Kidney glomerular epithelial cell (primary cell): ENCODE measurements at regions not wholly inside any gene's neighbourhood (a gene's known extent, or its start where the extent isn't known, plus 50 kb on each side); places are given as distances from the start of the nearest gene placed in this dataset.
A peak's percentile ranks its signal among the peaks of the same experiment; 100 is the strongest.
"Not testable (repeated sequence)": the region's sequence is repeated elsewhere in the genome, so short reads cannot be mapped to it uniquely, and the experiment has no call there.

ENCODE experiments used
- DNase-seq: peaks from one replicate; lab custom pipeline; 2025; lab: John Stamatoyannopoulos, UW

DNA sequence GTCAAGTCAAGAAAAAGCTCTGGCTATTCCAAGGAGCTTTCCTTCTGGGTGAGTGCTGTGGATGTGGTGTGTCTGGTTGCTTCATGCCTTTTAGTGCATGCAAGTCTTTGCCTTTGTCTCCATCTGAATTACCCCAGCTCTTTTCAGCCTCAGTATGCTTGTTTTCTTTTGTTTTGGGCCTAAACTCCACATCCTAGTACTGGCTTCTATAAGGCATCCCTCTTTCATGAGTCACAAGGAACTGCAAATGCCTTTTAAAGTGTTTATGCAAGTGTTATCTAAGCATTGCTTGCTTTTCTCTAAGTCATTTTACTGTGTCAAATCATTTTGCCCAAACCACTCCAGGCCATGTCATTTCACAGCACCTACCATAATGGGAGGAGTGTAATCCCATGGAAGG, 132.1 kb downstream of the PLCE1 start:
- DNase-seq = no peak

DNA sequence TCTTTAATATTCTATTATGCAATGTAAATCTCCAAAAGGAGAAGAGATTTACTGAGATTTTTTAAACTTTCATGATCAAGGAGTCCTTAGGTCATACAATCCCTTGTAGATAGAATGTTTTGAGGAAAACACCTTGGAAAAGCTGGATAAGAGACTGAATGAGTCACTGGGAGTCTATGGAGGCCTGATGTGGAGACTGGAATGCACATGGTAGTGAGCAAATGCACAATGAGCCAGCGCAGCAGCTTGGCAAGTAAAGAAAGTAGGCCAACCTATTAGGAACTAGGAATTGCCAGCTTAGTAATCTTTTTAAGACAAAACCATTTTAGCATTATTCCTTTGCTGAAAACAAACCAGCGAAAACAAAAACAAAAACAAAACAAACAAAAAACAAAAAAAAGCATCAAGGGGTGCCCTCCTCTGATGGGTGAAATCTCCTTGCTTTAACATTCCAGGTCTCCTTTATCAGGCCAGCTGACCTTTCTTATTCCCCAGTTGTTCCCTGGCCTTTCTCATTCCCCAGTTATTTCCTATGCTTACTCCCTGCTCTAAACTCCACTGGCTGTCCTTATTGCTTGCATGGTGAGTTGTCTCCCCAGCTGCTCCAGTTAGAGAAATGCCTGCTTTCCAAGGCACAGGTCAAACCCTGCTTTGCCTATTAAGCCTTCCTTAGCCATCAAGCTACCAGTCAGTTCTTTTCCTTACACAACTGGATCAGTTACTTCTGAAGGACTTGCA, 135.8 kb downstream of the PLCE1 start:
- DNase-seq = peak; percentile 30

DNA sequence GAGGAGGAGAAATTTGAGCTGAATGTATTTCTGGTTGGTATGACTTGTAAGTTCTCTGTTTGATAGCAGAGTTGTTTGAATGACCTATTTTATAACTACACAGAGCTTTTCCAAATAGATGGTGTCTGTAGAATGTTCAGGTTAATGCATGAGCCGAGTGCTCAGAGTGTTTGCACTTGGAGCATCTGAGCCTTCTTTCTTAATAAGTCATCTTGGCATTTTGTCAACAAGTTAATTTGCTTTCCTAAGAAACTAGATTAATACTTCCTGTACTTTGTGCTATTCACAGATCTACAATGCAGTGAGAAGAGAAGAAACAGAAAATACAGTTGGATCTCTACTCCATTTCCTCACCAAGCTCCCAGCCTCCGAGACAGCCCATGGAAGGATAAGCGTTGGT, 138.2 kb downstream of the PLCE1 start:
- peak; percentile 20 for DNase-seq

DNA sequence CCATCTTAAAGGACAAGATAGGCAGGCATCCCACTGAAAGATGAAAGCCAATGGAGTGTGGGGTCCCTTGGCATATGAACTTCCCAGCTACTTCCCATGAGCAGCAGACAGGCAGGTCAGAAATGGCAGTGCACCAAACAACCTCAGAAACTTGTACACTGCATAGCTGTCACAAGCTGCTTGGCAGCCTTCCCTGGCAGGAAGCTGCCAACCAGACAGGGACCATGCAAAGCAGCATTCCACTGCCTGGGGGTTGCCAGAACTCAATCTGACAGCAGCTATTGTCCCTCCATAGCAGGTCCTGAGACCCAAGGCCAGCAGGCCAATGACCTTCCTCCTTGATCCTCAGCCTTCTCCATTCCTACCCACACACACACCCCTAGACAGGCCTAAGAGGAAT, 139.5 kb downstream of the PLCE1 start:
- no peak for DNase-seq

DNA sequence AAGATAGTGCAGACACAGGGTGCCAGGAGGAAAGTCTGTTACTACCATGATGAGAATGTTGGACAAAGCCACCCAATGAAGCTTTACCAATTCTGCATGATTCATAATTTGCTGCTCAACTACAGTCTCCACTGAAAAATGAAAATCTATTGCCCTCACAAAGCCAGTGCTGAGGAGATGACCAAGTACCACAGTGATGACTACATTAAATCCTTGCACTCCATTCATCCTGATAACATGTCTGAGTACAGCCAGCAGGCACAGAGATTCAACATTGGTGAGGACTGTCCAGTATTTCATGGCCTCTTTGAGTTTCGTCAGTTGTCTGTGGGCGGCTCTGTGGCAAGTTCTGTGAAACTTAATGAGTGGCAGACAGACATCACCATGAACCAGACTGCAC, 144.0 kb downstream of the PLCE1 start:
- DNase-seq = no peak

DNA sequence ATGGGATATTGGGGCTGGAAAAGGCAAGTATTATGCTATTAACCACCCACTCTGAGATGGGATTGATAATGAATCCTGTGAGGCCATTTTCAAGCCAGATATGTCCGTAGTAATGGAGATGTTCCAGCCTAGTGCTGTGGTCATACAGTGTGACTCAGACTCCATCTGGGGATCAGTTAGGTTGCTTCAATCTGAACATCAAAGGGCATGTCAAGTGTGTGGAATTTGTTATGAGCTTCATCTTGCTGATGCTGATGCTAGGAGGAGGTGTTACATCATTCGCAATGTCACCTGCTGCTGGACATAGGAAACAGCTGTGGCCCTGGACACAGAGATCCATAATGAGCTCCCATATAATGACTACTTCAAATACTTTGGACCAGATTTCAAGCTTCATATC, 144.7 kb downstream of the PLCE1 start:
- DNase-seq = no peak

DNA sequence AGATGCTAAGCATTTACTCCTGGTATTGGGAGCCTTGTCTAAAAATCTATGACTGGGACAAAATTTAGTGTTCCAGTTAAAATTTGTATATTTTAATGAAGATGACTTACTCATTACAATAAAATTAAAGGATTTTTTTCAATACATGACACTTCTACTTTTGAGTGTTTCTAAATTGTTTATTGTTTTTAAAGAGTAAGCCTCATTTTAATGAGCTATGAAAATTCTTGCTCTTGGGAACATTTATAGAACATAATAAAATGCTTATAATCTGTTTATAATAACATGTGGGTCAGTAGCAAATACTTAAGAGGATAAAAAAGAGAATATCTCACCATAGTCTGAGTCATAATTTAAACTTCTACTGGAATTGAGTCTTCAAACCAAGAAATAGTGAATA, 149.5 kb downstream of the PLCE1 start:
- DNase-seq = no peak

DNA sequence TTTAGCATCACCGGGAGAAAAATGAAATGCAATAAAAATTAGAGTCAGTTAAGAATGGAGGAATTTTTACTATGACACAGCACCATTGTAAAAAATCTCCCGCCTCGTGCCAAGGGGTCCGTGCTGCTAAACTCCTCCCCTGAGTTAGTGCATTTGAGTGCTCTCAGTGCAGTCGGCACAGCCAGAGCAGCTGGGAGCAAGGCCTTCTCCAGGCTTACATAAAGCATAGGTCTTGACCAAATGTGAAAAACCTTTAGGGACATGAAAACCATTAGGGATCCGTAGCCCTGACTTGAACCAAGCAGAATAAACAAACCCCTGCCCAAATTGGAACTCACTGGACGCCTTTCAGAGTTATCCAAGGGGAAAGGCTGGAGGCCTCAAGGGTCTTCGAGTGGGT, 152.6 kb downstream of the PLCE1 start:
- no peak for DNase-seq

DNA sequence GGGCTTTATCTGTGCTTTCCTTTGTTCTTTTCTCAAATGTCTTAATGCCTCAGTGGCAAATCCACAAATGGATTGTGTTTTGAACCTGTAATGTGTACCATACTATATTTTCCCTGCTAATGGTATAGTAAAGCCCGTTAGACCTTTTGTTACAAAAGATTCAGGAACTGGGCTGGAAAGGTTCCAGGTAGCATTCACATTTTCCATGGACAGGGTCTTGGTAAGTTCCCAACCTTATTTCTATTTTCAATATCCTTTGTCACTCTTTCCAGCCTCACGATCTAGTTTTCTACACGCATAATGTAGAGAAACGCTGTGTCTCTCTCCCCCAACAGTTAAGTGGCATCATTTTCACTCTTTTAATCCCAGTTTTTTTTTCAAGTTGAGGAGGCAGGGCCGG, 153.0 kb downstream of the PLCE1 start:
- no peak for DNase-seq

DNA sequence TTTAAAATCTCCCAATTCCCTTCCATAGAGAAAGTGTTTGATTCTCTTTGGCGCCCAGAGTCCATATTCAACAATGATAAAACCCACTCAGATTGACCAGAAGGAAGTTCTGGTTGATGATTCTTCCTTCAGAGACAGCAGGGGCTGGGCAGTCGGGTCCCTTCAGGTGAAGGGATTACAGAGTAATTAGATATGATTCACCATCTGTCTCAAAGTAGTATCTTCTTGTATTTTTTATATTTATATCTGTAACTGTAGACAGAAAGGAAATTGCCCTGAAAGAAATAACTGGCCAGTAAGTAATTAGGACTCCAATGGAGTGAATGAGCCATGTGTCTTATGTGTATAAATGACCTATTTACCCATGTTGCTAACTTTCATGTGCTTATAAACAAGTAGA, 156.0 kb downstream of the PLCE1 start:
- no peak for DNase-seq

DNA sequence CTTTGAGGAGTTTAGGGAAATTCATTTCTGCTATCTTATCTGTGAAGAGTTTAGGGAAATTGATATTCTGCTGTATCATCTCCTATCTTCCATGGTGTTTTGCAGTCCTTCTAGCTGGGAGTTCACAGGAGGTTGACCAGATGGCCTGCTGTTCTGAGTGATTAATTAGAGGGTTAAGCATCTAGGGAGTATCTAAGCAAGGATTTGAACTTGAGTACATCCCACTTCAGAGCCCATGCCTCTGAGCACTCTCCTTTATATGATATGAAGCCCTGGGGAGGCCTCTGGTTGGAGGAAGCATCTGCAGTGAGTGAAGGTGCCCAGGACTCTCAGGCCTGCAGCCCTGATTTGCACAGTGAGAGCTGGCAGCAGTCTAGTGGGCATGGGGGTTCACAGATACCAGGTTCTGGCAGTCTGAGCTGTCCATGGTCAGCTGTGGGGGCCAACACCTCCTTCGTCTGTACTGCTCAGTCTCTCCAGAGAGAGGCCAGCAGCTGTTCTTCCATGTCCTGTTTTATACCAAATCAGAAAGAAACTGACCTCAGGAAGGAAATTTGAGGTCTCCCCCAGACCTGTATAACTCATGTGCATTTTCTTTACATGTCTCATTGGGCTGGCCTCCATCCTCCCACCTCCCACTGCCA, 156.9 kb downstream of the PLCE1 start:
- DNase-seq = no peak

DNA sequence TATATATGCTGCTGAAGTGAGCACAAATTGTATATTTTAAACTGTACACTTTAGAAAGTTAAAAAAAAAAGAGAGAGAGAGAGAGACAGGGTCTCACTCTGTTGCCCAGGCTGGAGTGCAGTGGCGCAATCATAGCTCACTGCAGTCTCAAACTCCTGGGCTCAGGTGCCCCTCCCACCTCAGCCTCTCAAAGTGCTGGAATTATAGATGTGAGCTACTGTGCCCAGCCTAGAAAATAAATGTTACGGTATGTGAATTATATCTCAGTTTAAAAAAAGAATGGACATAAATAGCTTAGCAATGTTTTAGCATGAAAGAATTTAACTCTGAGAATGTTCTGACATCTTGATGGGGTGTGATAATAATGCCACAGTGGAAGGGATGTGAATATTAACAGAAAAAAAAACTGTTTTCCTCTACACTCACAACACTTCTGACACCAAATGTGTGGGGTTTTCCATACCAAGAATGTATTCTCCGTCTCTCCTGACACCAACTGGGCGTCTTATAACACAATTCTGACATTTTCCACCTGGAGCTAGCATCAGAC, 162.1 kb downstream of the PLCE1 start:
- no peak for DNase-seq

DNA sequence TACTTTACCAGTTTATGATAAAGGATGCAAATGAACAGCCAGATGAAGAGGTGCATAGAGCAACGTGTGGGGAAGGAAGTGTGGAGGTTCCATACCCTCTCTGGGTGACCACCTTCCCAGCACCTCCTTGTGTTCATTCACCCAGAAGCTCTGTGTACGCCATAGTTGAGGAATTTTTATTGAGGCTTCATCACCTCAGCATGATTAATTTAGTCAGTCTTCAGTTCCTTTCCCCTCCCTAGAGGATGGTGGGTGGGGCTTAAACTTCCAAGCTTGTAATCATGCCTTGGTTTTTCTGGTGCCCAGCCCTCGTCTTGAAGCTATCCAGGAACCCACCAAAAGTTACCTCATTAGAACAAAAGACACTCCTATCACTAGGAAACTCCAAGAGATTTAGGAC, 162.7 kb downstream of the PLCE1 start:
- no peak for DNase-seq

DNA sequence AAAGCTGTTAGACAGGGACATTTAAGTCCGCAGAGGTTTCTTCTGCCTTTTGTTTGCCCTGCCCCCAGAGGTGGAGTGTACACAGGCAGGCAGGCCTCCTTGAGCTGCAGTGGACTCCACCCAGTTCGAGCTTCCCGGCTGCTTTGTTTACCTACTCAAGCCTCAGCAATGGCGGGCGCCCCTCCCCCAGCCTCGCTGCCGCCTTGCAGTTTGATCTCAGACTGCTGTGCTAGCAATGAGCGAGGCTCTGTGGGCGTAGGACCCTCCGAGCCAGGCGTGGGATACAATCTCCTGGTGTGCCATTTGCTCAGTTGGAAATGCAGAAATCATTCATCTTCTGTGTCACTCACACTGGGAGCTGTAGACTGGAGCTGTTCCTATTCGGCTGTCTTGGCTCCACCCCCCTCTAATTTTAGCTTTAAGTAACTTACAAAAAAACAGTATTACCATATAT, 171.5 kb downstream of the PLCE1 start:
- DNase-seq = not testable (repeated sequence)

DNA sequence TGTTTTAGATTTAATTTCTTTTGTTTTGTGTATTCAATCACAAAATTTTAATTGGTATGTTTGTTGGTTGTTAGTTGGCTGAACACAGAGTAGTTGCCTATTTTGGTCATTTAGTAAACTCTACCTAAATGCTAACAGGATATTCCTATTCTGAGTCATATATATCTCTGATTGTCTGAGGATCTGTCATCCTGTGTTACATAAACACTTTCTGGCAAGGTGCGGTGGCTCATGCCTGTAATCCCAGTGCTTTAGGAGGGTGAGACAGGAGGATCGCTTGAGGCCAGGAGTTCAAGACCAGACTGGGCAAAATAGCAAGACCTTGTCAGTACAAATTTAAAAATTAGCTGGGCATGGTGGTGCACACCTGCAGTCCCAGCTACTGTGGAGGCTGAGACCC, 178.6 kb downstream of the PLCE1 start:
- DNase-seq = no peak

DNA sequence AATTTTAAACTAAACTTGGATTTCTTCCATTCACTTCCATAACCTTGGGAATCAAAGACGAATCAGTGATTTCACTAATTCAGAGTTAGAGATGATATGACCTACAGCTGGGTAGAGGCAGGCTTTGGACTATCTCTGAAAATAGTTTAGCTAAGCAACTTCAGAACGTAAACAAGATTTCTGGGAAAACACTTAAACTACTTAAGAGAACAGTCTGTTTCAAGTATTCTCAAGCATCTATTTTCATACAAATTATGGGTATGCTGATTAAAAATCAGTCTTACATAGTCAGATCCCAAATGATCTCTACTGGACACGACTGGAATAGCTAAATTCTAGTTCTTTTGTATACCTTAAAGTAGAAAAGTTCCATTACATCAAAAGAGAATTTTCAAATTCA, 179.9 kb downstream of the PLCE1 start:
- DNase-seq = no peak

DNA sequence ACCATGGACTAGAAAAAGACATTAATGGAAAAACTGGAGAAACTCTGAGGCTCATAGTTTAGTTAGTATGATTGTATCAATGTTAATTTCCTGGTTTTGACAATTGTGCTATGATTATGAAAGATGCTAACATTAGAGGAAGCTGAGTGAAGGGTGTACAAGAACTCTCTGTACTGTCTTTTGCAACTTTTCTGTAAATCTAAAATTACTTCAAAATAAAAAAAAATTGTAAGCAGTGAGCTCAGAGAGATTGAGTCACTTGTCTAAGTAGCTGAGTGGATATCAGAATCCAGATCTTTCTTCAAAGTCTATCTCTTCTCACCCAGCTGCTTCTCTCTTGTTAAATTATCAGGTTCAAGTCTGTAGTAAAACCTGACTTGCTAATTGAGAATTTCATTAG, 181.1 kb downstream of the PLCE1 start:
- no peak for DNase-seq

DNA sequence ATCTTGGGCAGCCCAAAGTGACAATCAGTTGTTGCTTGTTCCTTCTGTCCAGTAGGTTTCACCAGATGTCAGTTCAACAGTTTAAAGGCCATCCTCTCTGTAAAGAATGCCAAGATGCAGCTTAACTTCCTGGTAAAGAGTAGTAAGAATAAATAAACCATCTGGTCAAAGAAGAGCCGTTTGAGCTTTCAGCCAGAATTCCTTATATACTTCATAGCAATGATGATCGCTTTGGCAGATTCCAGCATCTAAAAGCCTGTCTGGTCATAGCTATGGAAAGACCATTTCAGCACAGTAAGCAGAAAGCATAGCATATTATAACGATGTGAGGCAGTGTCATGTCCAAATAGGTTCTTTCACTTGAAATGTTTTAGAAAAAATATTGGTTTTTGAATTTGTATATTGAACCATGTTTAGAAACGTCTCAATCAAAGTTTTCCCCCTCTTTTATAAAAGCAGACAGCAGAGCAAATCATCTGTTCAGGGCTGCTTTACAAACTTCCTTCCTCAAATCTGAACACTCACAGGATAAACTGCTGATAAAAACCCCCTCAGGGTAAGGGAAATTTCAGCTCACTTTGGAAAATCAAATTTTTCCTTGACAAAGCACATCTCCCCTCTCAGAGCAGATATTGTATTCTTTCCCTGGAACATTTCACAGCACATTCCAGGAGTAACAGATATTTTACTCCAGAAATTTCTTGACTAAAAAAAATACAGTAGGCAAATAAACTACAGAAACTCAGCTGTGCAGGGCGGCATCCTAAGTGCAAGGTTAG, 184.1 kb downstream of the NOC3L start:
- DNase-seq = no peak

DNA sequence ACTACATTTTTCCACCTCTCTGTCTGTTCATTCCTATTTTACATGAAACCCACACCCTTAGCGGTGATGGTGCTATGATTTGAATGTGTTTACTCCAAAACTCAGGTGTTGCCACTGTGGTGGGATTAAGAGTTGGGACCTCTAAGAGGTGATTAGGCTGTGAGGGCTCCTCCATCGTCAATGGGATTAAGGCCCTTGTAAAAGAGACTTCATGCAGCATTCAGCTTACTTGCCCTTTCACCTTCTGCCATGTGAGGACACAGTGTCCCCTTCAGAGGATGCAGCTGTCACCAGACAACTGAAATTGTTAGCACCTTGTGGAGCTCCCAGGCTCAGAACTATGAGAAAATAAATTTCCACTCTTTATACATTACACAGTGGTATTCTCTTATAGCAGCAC, 182.2 kb downstream of the NOC3L start:
- no peak for DNase-seq

DNA sequence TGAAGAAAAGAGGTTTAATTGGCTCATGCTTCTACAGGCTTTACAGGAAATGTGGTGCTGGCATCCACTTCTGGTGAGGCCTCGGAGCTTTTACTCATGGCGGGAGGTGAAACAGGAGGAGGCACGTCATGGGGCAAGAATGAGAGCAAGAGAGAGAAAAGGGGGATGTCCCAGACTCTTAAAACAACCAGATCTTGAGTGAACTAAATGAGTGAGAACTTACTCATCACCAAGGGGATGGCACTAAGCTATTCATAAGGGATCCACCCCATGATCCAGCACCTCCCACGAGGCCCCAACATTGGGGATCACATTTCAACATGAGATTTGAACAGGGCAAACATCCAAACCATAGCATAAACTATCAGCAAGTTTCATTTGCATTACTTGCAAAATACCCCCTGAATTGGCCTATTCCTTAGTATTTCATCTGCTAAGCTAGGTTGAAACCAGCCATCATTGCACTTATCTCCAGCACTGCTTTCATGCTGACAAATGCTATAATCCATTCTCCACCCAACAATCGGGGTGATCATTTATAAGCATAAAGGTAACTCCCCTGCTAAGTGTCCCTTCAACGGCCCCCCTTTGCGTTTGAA, 179.0 kb downstream of the NOC3L start:
- DNase-seq = peak; percentile 93

DNA sequence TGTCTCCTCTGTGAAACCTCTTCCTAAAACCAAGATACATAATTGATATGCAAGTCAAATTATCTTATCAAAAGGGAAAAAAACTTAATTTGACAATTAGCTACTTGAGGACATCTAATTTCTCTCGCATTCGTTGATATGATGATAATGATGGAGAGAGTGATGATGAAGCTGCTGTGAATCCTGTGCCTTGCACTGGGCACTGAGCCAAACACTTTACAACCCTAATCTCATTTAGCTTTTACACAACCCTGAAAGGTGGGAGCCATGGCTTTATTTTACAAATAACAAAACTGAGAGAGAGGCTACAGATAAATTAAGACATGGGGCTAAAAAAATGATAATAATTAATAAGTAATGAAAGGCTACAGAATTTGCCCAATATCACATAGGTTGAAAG, 176.0 kb downstream of the NOC3L start:
- DNase-seq = no peak

DNA sequence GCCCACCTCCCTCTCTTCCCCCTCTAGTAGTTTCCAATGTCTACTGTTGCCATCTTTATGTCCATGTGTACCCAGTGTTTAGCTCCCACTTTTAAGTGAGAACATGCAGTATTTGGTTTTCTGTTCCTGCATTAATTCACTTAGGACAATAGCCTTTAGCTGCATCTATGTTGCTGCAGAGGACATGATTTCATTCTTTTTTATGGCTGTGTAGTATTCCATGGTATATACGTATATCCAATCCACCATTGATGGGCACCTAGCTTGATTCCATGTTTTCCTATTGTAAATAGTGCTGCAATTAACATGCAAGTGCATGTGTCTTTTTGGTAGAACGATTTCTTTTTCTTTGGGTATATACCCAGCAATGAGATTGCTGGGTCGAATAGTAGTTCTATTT, 170.4 kb downstream of the NOC3L start:
- DNase-seq = no peak
